ENCODE measurements at regions not wholly inside any gene's neighbourhood (a gene's known extent, or its start where the extent isn't known, plus 50 kb on each side); places are given as distances from the start of the nearest gene placed in this dataset.

DNA sequence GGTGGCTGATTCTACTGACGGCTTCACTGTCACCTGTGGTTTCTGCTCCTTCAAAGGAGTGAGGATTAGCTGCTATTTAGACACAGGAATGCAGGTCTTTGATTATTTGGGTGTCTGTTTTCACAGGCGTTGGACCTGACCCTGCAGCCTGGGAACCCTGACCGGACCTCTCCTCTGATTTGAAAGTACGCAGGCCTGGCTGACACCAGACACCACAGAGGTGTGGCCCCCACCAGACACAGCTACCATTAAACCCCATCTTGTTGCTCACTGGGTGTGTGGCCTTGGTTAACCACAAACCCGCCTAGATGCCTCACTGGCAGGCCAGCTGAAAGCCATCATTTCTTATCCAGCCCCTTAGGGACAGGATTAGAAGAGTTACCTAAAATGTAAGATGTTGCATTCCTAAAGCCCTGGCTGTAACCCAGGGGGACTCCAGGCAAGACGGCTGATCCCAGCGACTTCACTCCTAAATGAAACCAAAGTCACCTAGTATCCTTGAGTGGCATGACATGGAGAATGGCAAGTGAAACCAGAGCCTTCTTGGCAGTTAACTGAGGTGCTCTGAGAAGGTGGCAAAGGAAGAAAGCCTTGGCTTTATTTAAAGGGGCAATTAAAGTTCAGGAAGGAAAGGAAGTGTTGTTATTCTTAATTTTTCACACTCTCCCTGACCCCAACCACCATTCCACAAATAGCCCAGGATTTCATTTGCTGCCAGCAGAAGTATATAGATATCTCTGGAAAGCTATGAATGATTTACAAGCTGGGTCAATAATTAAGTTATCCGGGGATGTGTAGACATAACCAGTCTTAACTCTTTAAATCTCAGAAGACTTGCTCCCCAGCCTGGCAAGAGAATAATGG, 169.9 kb downstream of the QRSL1 start:
- peak in 1 of 3 donors; percentile 19 for TF ChIP-seq POLR2A (IDR thresholded peaks at IDR 0.05)
- TF ChIP-seq, protein P1, sequence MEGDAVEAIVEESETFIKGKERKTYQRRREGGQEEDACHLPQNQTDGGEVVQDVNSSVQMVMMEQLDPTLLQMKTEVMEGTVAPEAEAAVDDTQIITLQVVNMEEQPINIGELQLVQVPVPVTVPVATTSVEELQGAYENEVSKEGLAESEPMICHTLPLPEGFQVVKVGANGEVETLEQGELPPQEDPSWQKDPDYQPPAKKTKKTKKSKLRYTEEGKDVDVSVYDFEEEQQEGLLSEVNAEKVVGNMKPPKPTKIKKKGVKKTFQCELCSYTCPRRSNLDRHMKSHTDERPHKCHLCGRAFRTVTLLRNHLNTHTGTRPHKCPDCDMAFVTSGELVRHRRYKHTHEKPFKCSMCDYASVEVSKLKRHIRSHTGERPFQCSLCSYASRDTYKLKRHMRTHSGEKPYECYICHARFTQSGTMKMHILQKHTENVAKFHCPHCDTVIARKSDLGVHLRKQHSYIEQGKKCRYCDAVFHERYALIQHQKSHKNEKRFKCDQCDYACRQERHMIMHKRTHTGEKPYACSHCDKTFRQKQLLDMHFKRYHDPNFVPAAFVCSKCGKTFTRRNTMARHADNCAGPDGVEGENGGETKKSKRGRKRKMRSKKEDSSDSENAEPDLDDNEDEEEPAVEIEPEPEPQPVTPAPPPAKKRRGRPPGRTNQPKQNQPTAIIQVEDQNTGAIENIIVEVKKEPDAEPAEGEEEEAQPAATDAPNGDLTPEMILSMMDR (IDR thresholded peaks at IDR 0.05) = peak in 1 of 7 experiments; percentile 7
